Stimulated activated CD8-positive, alpha-beta memory T cell treated with anti-CD3 and anti-CD28 coated beads, Interleukin-15, amount 100 ng/mL, for 48 hours (primary cell): ENCODE measurements at regions not wholly inside any gene's neighbourhood (a gene's known extent, or its start where the extent isn't known, plus 50 kb on each side); places are given as distances from the start of the nearest gene placed in this dataset.
"Not testable (repeated sequence)": the region's sequence is repeated elsewhere in the genome, so short reads cannot be mapped to it uniquely, and the experiment has no call there.

Source experiments
- DNase-seq, 2 donors: peaks; one replicate each; pipeline ENCODE4 v3.0.0-alpha.2; 2020; ENCODE audit warnings: low read depth in 2 of 2

- no peak for DNase-seq
Observed at GRCh38 chr12:91743704-91744321, 401.8 kb downstream of the BTG1 start.

- no peak for DNase-seq
Observed at GRCh38 chr12:91743280-91743679, 402.4 kb downstream of the BTG1 start.

- DNase-seq = no peak
Observed at GRCh38 chr12:91741932-91742331, 403.7 kb downstream of the BTG1 start.

- not testable (repeated sequence) for DNase-seq
Observed at GRCh38 chr12:91733846-91734245, 411.8 kb downstream of the BTG1 start.

- DNase-seq = no peak
Observed at GRCh38 chr12:91732086-91732485, 413.6 kb downstream of the BTG1 start.

- no peak for DNase-seq
Observed at GRCh38 chr12:91729543-91729942, 416.1 kb downstream of the BTG1 start.

GRCh38 chr12:91723191-91723590 lies 422.5 kb downstream of the BTG1 start:
- no peak for DNase-seq

- peak; percentile 2 to 26 for DNase-seq
Observed at GRCh38 chr12:91722072-91722471, 423.6 kb downstream of the BTG1 start.

- DNase-seq = no peak
Observed at GRCh38 chr12:91721023-91721422, 424.6 kb downstream of the BTG1 start.

- DNase-seq = no peak
Observed at GRCh38 chr12:91718326-91718725, 427.3 kb downstream of the BTG1 start.

- no peak for DNase-seq
Observed at GRCh38 chr12:91717804-91718203, 427.8 kb downstream of the BTG1 start.

- not testable (repeated sequence) for DNase-seq
Observed at GRCh38 chr12:91711925-91712324, 433.7 kb downstream of the BTG1 start.

GRCh38 chr12:91706466-91706865 lies 439.2 kb downstream of the BTG1 start:
- DNase-seq = no peak

- no peak for DNase-seq
Observed at GRCh38 chr12:91704446-91704845, 441.2 kb downstream of the BTG1 start.

GRCh38 chr12:91703491-91704283 lies 442.0 kb downstream of the BTG1 start:
- no peak for DNase-seq

- no peak for DNase-seq
Observed at GRCh38 chr12:91702843-91703425, 442.7 kb downstream of the BTG1 start.

GRCh38 chr12:91695964-91696363 lies 449.7 kb downstream of the BTG1 start:
- DNase-seq = no peak

GRCh38 chr12:91695406-91695805 lies 450.2 kb downstream of the BTG1 start:
- DNase-seq = not testable (repeated sequence)

GRCh38 chr12:91690531-91690930 lies 455.1 kb downstream of the BTG1 start:
- no peak for DNase-seq

GRCh38 chr12:91687052-91688017 lies 458.3 kb downstream of the BTG1 start:
- DNase-seq = peak in 1 of 2 donors; percentile 1

GRCh38 chr12:91685917-91686316 lies 459.7 kb downstream of the BTG1 start:
- DNase-seq = no peak

GRCh38 chr12:91681751-91682150 lies 463.9 kb downstream of the BTG1 start:
- no peak for DNase-seq
